ENCODE measurements at regions not wholly inside any gene's neighbourhood (a gene's known extent, or its start where the extent isn't known, plus 50 kb on each side); places are given as distances from the start of the nearest gene placed in this dataset.

DNA sequence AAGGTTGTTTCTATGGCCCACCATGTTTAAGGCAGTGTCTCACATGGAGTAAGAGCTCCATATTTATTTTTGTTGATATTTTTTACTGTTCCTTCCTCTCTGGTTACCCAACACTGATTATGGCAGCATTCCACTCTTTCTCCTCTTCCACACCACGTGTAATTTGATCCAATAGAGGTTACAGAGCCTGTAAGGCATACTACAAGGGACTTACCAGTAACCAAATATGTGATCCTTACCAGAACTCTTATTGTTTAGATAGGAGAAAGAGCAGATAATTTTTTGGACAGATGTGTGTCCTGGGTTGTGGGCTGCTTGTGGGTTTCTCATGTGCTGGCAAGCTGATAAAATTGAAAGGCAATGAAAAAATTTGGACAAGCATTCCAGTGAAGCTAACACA is 261.3 kb downstream of the TMEM167A start:
- no peak for FAIRE-seq
- ChIA-PET POLR2A (no interaction called here), CTCF (interaction anchor here (1.8 kb wide), 1 partner anchor 10 kb away, joined by 4 read pairs; no protein-coding TSS in a partner anchor)
- DNase-seq (ENCODE audit: low read depth in 1 of 2, low spot score in 1 of 2), result no peak
- Histone ChIP-seq H3K9me3 (no peaks in the 10 kb centered on the region), H3K27ac (no peak overlapping the region), H3K4me1 (no peaks in the 10 kb centered on the region), H3K4me3 (no peak overlapping the region), H3K4me2 (no peak overlapping the region)
- TF ChIP-seq MAZ (IDR thresholded peaks at IDR 0.05; ENCODE audit: borderline replicate concordance, low read depth, low read length), result no peak
- TF ChIP-seq TFCP2L1 (CRISPR knock-in tag; IDR thresholded peaks at IDR 0.05), result no peak
- no peak for TF ChIP-seq RARB (CRISPR knock-in tag; IDR thresholded peaks at IDR 0.05)
- TF ChIP-seq, protein P1, sequence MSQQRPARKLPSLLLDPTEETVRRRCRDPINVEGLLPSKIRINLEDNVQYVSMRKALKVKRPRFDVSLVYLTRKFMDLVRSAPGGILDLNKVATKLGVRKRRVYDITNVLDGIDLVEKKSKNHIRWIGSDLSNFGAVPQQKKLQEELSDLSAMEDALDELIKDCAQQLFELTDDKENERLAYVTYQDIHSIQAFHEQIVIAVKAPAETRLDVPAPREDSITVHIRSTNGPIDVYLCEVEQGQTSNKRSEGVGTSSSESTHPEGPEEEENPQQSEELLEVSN (IDR thresholded peaks at IDR 0.05; ENCODE audit: borderline replicate concordance, low read depth), result no peak
- no peak for TF ChIP-seq EP300 (IDR thresholded peaks at IDR 0.05)
- TF ChIP-seq HOXA7 (CRISPR knock-in tag; IDR thresholded peaks at IDR 0.05), result no peak
- TF ChIP-seq, protein P2, sequence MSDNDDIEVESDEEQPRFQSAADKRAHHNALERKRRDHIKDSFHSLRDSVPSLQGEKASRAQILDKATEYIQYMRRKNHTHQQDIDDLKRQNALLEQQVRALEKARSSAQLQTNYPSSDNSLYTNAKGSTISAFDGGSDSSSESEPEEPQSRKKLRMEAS (IDR thresholded peaks at IDR 0.05), result no peak
- TF ChIP-seq KDM1A (IDR thresholded peaks at IDR 0.05; ENCODE audit: low read depth), result no peak
- TF ChIP-seq, protein P3, sequence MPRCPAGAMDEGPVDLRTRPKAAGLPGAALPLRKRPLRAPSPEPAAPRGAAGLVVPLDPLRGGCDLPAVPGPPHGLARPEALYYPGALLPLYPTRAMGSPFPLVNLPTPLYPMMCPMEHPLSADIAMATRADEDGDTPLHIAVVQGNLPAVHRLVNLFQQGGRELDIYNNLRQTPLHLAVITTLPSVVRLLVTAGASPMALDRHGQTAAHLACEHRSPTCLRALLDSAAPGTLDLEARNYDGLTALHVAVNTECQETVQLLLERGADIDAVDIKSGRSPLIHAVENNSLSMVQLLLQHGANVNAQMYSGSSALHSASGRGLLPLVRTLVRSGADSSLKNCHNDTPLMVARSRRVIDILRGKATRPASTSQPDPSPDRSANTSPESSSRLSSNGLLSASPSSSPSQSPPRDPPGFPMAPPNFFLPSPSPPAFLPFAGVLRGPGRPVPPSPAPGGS (IDR thresholded peaks at IDR 0.05), result no peak
- TF ChIP-seq PBX3 (IDR thresholded peaks at IDR 0.05), result no peak
- no peak for TF ChIP-seq CBX8 (IDR thresholded peaks at IDR 0.05)
- no peak for TF ChIP-seq CHD4 (IDR thresholded peaks at IDR 0.05; ENCODE audit: borderline replicate concordance)
- no peak for TF ChIP-seq NFE2L2 (conservative IDR thresholded peaks at IDR 0.05; ENCODE audit: low read length)
- no peak for TF ChIP-seq ZC3H11A (IDR thresholded peaks at IDR 0.05)
- no peak for TF ChIP-seq BHLHE40 (IDR thresholded peaks at IDR 0.05; ENCODE audit: low read depth, low read length)
- ATAC-seq, result no peak
- WGBS (ENCODE audit: missing lambda C conversion rate), result 6% methylated on average over 1 of the region's 1 CpG

- FAIRE-seq, result no peak
- H3K4me1 ChIP-seq, result no peaks in the 10 kb centered on the region
- H3K4me3 ChIP-seq, result no peak overlapping the region
- WGBS (ENCODE audit: missing lambda C conversion rate), result 65% methylated on average over 4 of the region's 4 CpGs
- POLR2A ChIA-PET, result no interaction called here
- DNase-seq (ENCODE audit: low read depth in 1 of 2, low spot score in 1 of 2), result no peak
- H3K9me3 ChIP-seq, result no peaks in the 10 kb centered on the region
- no peak for ATAC-seq
- CTCF ChIA-PET, result no interaction called here
- TF ChIP-seq MAZ (IDR thresholded peaks at IDR 0.05; ENCODE audit: borderline replicate concordance, low read depth, low read length), result no peak
- no peak for TF ChIP-seq EHMT2 (IDR thresholded peaks at IDR 0.05; ENCODE audit: low read depth)
- TF ChIP-seq, protein P4, sequence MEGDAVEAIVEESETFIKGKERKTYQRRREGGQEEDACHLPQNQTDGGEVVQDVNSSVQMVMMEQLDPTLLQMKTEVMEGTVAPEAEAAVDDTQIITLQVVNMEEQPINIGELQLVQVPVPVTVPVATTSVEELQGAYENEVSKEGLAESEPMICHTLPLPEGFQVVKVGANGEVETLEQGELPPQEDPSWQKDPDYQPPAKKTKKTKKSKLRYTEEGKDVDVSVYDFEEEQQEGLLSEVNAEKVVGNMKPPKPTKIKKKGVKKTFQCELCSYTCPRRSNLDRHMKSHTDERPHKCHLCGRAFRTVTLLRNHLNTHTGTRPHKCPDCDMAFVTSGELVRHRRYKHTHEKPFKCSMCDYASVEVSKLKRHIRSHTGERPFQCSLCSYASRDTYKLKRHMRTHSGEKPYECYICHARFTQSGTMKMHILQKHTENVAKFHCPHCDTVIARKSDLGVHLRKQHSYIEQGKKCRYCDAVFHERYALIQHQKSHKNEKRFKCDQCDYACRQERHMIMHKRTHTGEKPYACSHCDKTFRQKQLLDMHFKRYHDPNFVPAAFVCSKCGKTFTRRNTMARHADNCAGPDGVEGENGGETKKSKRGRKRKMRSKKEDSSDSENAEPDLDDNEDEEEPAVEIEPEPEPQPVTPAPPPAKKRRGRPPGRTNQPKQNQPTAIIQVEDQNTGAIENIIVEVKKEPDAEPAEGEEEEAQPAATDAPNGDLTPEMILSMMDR (IDR thresholded peaks at IDR 0.05), result no peak
- TF ChIP-seq, protein P5, sequence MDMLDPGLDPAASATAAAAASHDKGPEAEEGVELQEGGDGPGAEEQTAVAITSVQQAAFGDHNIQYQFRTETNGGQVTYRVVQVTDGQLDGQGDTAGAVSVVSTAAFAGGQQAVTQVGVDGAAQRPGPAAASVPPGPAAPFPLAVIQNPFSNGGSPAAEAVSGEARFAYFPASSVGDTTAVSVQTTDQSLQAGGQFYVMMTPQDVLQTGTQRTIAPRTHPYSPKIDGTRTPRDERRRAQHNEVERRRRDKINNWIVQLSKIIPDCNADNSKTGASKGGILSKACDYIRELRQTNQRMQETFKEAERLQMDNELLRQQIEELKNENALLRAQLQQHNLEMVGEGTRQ (IDR thresholded peaks at IDR 0.05), result no peak
- TF ChIP-seq NPAS2 (CRISPR knock-in tag; IDR thresholded peaks at IDR 0.05; ENCODE audit: borderline replicate concordance), result no peak
- no peak for TF ChIP-seq ZC3H11A (IDR thresholded peaks at IDR 0.05)
- no peak for TF ChIP-seq CBX2 (IDR thresholded peaks at IDR 0.05; ENCODE audit: borderline replicate concordance, low read depth)
- no peak for TF ChIP-seq POLR2AphosphoS2 (conservative IDR thresholded peaks at IDR 0.05; ENCODE audit: low read length)
- TF ChIP-seq MYC (IDR thresholded peaks at IDR 0.05; ENCODE audit: borderline replicate concordance, low read length), result no peak
- TF ChIP-seq RNF2 (IDR thresholded peaks at IDR 0.05; ENCODE audit: borderline replicate concordance, low read depth), result no peak
- TF ChIP-seq FOXS1 (CRISPR knock-in tag; IDR thresholded peaks at IDR 0.05), result no peak
- TF ChIP-seq HMGXB4 (CRISPR knock-in tag; IDR thresholded peaks at IDR 0.05; ENCODE audit: borderline replicate concordance), result no peak
- no peak for TF ChIP-seq JUN (IDR thresholded peaks at IDR 0.05)
- H3K4me2 ChIP-seq, result no peak overlapping the region
- no peak overlapping the region for H3K27ac ChIP-seq
Measured at GRCh38 chr5:82813861-82814260, 263.3 kb downstream of the TMEM167A start.
